Frontal cortex (tissue), 3 donors: ENCODE measurements at regions not wholly inside any gene's neighbourhood (a gene's known extent, or its start where the extent isn't known, plus 50 kb on each side); places are given as distances from the start of the nearest gene placed in this dataset.
"Not testable (repeated sequence)": the region's sequence is repeated elsewhere in the genome, so short reads cannot be mapped to it uniquely, and the experiment has no call there.

Experiments used
- DNase-seq, 2 donors: peaks; one replicate each; pipeline ENCODE4 v3.0.0; 2012; ENCODE audit warnings: low spot score in 2 of 2
- FAIRE-seq: peaks from 2 replicates; lab custom pipeline; 2012; peaks lifted over from hg19 to GRCh38; lab: Jason Lieb, UNC
- donor health status: control.
- donor health status: control.
- donor health status: control.

DNA sequence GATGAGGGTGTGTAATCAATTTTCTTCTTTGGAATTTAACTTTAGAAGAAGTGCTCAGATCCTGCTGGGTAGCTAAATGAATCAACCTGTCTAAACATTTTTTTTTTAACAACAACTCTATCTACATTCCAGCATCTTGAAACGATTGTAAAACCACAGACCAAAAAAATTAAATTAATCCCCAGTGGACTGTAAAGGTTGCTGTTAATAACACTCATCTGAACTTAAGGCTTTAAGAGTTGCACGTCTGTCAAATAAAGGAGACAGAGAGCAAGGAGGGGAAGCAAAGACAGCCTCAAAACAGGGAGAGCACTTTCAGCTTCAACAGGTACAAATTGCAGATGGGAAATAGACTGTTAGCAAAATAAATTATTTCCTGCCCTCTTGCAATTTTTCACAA, 548.5 kb downstream of the DTWD2 start:
- FAIRE-seq: no peak

DNA sequence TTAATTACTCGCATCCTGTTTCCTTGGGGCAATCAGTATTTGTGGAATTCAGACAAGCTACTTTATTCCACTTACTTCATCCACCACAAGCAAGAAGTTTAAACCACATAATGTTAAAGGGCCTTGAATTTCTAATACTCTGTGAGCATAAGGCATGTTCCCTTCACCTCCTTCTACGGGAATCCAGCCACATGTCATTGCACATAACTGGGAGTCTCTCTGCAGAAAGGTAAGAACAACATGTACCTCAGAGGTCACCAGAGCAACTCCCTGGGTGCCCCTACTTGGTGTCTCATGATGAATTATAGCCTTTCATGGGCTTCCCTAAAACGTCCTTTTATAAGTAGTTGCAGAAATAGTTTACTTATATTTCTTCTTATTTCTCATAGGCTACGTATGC, 553.2 kb downstream of the DTWD2 start:
- FAIRE-seq: no peak

More for the DNA sequence above, 548.5 kb downstream of the DTWD2 start:
- DNase-seq: no peak

DNA sequence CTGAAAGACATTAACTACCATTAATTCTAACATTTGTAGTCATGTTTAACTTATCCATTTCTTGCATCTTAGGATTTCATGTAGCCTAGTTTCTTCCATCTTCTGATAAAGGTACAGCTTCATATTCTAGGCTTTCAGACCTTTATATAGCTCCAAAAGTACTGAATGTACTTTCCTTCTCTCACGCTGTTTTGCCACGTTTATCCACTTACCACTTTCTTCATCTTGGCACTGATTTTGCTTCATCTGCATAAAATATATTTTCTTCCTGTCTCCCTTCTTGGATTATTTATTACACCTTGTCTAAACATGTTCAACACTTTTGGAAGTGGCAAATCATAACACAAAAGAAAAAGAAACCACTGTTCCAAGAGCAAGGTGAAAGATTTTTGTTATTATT, 553.8 kb downstream of the DTWD2 start:
- DNase-seq: no peak
- FAIRE-seq: no peak

More for the DNA sequence above, 553.2 kb downstream of the DTWD2 start:
- no peak for DNase-seq

DNA sequence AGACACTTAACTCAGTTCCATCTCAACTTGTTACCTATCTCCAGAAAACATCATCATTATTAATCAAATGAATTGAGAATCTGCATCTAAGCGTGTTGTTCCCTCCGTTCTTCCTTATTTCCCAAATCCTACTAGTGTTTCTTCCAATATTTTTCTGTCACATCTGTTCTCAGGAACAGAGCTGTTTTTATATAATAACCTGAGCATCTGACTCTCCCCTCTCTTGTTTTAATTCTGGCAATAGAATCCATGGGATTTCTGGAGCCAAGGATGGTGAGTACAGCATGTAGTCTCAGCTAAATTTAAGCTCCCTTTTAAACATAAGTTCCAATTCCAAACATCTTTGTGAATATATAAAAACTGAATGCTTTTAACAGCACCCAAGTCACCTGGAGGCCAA, 558.3 kb downstream of the DTWD2 start:
- FAIRE-seq (no peak), DNase-seq (no peak)

DNA sequence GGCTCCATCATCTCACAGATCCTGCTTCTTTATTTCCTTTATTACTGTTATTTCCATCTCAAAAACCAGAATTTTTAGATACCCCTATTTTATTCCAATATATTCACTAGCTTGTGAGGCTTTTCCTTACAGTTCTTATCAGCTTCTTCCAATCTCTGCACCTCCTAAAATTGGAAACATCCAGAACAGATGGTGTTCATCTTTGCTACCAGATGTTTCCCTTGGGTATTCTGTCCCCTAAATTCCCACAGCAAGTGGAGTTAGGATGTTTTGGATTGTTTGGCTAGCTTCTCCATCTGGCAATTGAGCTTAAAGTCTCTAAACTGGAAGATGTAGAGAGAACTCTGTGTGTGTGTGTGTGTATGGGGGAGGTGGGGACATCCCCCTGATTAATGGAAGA, 580.4 kb downstream of the DTWD2 start:
- no peak for DNase-seq
- no peak for FAIRE-seq

DNA sequence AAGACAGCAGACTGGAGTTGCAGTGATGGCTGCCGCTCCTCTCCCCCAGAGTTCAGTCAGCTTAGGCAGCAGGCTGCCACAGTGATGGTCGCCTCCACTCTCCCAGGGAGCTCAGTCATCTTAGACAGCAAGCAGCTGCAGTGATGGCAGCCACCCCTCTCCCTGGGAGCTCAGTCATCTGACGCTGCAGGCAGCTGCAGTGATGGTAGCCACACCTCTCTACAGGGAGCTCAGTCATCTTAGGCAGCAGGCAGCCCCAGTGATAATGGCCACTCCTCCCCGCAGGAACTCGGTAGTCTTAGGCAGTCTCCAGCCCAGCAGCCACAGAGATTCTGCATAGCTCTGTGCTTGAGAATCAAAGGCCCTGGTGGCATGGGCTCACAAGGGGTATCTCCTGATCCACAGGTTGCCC, 582.7 kb downstream of the DTWD2 start:
- DNase-seq (no peak), FAIRE-seq (no peak)

DNA sequence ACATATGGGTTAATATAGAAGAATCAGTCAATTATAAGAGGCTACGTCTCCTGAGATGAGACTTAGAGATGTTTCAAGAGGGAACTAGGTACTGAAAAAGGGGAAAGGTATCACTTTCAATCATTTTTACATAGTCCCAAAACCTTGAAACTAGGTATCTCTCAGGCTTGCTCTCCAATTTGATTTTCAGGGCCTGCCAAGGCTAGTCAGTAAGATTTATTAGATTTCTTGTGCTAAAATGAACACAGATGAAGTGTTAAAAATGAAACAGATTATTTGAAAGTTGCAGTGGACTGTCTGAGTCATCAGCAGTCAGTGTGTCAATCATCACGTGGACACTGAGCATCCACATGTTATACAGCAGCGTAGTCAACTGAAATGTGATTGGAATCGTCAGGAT, 591.1 kb downstream of the DTWD2 start:
- FAIRE-seq (no peak), DNase-seq (no peak)

DNA sequence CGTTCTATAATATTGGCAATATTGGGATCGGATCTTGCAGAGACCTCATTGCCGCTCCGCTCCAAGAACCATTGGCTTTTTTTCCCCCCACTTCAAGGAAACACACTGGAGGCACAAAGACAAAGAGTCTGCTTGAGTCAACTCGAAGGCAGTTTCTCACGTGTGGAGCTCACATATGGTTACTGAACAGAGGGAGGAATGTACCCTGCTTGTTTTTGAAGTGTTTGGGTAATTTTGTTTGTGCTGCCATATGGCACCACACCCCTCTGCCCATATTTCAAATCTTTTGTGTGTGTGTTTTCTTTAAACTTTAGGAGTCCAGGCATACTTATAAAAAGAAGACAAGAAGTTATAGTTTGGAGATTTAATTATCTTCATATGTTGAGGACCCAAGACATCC, 595.9 kb downstream of the DTWD2 start:
- FAIRE-seq: no peak
- DNase-seq: no peak

DNA sequence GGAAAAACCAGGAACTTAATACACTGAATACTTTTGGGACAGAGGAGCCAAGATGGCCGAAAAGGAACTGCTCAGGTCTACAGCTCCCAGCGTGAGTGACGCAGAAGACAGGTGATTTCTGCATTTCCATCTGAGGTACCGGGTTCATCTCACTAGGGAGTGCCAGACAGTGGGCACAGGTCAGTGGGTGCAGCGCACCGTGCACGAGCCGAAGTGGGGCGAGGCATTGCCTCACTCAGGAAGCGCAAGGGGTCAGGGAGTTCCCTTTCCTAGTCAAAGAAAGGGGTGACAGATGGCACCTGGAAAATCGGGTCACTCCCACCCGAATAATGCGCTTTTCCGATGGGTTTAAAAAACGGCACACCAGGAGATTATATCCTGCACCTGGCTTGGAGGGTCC, 605.4 kb downstream of the DTWD2 start:
- FAIRE-seq: not testable (repeated sequence)

DNA sequence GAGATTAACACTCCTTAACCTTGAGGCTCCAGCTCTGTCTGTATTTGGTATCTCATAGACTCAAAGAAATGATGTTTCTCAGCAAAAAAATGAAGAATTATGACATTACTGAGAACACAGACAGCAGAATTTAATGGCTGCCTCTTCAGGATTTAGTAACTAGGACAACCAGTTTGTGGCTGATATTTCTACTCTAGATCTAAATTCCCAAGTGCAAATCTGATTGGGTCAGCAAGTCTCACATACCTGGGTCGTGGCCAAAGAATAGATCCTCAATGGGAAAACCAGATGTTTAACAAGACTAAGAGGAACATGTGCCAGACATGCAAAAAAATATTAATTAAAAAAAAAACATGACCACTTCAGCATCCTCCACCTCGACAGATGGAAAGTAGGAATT, 608.9 kb downstream of the DTWD2 start:
- FAIRE-seq (no peak), DNase-seq (no peak)

More for the DNA sequence above, 605.4 kb downstream of the DTWD2 start:
- DNase-seq: not testable (repeated sequence)

DNA sequence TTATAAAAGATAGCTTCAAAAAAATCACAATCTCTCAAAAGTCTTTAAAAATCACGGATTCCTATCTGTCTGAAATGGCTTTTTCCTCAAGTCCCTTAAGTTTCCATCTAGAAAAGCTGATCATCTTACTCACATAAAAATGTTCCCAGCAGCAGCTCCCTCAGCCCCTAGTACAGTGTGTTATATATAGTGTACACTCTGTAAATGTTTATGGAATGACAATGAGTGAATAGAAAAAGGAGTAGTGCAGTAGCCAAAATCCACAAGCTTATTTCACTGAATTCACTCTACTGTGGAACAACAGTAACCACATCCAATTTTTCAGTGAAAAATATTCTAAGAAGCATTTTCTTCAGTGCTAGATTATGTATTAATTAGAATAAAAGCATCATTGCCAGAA, 609.4 kb downstream of the DTWD2 start:
- DNase-seq: no peak

DNA sequence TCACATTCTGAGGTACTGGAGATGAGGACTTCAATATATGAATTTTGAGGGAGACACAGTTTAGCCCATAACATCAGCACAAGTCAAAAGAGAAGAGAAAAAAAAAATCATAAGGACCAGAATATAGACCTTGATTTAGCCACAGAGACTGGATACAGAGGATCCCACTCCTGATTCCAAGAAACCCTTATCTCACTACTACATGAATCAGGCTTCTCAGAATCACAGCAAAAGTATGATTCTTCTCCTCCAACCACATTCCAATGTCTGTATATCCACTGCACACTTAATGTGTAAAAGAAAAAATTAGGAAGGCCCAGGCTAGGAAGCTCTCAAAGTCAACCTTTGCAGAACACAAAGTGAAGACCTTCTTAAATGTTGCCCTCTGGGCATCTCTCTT, 610.9 kb downstream of the DTWD2 start:
- FAIRE-seq (no peak), DNase-seq (no peak)

More for the DNA sequence above, 609.4 kb downstream of the DTWD2 start:
- no peak for FAIRE-seq

DNA sequence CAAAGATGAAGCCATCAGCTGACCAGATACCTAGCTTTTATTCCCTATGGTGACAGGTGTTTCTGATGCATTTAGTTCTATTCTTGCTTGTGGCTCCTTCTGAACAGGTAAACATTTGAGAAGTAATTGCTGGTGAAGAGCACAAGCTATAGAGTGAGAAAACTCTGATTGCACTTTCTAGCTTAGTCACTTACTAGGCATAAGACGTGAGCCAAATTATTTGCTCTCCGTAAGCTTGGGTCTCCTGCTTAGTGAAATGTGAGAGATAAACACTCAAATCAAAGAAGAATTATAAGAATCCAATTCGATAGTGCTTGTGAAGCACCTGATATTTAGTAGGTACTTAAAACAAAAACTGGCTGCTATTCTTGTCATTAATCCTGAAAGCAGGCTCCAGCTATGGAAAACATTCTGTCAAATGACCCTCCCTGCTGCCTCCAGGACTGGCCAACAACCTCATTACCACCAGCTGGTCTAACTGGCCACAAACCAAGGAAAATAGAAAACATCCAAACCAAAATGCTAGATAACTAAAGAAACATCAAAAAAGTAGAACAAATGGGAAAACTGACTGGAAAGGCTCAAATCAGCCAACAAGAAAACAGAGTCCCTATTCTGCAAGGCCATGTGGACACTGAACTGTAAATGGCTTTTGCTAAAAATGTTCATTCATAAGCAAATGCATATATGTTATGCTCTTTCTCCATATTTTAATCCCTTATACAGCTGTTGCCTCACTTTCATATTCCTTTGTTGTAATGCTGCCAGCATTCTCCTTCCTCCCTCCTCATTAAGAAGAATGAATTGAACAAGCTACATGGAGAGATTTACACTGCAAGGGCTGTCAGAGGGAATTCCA, 616.1 kb downstream of the DTWD2 start:
- FAIRE-seq (no peak), DNase-seq (no peak)

DNA sequence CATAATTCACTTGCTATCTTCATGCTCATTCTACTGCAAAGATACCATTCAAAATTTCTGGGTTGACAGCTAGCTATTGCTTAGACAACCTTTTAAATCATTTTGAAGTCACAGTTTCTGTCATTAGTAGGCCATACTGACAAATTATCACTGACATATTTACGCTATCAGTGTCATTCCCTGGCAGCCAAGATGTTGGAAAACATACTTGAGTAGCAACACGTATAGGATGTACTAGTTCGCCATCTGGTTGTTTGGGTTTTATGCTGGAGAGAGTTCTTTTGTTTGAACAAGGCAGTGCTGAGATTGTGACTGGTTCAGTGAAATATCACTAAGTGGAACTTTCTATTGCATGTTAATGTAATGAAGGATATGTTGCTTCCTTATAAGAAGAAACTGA, 621.9 kb downstream of the DTWD2 start:
- DNase-seq: no peak
- FAIRE-seq: no peak

DNA sequence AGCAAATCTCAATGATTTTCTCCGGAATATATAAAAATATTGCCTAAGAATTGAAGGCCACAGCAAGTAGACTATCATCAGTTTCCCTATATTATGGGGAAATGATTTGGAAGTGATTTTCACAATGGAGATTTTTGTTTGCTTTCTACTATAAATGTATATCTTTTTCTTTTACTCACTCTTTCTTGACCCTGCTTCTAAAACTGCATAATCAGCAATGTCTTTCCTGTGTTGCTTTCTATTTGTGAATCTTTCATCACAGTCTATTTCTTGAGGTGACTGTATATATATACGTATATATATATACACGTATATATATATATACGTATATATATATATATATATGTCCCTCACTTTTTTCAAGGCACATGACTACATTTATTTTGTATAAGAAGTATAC, 622.6 kb downstream of the DTWD2 start:
- DNase-seq: no peak
- FAIRE-seq: no peak

DNA sequence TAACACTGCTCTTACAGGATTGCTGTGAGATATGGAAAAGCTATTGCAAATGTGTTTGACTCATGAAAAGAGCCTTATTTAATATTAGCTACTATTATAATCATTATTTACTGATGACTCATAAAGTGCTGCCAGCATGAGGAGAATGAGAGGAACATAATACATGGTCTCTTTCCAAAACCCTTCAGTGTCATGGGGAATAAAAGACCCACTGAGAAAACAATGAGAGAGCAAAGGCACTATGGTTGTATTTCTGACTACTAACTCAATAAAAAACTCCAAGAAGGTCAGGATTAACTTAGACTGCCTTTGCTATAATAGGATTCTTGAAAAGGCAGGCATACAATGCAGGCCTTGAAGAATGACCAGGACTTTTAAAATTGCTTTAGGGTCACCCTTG, 633.5 kb downstream of the DTWD2 start:
- FAIRE-seq (no peak), DNase-seq (no peak)

DNA sequence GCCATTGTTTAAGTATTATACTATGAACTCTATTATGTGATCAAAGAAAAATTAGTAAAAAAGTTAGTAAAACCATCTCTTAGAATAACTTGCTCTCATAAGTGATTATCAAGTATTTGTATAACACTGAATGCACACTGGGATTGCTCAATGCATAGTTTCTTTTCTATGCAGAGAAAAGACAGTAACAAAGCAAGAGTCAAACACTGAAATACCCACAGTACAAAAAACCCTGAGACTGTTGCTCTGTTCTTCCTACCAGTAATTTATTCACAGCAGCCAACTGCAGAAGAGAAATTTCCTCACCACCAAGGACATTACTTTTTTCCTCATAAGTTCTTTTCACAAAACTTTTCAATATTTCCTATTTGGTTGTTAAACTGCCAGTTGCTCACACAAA, 634.4 kb downstream of the DTWD2 start:
- no peak for DNase-seq
- no peak for FAIRE-seq

DNA sequence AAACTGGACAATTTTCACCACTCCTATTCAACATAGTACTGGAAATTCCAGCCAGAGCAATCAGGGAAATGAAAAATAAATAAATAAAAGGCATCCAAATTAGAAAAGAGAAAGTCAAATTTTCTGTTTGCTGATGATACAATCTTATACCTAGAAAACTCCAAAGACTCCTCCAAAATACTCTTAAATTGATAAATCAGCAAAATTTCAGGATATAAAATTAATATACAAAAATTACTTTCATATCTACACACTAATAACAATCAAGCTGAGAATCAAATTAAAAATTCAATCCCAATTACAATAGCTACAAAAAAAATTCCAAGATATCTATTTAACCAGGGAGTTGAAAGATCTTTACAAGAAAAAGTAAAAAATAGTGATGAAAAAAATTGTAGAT, 651.9 kb downstream of the DTWD2 start:
- no peak for DNase-seq
- FAIRE-seq: peak; percentile 3

DNA sequence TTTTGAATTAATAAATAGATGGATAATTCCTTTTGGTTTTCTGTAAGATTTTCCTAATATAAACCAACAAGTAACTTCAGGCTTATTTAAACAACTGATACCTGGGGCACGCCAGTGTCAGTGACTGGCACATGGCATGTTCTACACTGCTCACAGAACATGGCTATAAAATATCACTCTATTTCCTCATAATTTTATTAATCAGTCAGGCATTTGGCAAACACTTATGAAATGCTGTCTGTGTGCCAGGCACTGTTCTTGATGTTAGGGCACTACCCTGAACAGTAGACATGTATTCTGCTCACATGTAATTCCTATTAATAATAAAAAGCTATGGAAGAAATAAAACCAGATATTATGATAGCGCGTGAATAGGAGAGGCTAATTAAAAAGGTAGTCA, 661.0 kb downstream of the DTWD2 start:
- DNase-seq: no peak
- FAIRE-seq: no peak

DNA sequence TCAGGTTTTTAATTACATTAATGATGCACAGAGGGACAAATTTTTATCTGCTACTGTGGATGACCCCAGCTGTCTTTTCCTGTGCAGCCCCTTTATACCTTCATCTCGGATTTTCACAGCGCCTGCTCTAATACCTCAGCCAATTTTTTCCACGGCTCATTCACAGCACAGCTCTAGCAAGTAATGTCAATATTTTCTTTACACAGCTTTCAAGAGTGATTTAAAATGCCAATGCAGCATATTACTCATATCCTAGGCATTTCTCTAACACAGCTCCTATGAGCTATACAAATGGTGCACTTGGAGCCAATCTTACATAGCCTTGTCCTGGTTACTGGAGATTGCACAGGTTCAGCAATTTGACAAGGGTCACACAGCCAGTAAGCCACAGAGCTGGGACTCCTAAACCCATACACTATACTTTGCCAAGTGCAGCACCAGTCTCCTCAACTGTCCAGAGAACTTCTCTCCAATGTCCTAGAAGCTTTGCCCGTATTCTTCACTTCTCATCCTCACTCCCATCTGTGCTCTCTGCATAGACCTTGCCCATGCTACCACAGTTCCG, 661.8 kb downstream of the DTWD2 start:
- FAIRE-seq (no peak), DNase-seq (no peak)

DNA sequence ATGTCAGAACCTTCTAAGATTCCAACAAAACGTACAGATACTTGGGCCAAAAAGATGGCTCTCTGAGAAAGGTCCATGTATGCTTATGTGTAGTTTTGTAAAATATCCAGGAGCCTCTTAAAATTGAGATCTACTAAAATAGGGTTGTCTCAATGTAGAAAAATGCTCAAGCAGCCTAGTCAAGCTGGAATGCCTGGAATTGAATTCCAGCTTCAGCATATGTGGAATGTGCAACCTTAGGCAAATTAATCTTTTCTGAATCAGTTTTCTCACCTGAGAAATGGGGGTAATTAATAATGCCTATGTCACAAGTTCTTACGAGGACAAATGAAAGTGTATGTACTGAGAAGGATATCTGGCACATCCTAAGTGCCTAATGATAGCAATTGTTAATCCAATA, 662.4 kb downstream of the DTWD2 start:
- FAIRE-seq (no peak), DNase-seq (no peak)

DNA sequence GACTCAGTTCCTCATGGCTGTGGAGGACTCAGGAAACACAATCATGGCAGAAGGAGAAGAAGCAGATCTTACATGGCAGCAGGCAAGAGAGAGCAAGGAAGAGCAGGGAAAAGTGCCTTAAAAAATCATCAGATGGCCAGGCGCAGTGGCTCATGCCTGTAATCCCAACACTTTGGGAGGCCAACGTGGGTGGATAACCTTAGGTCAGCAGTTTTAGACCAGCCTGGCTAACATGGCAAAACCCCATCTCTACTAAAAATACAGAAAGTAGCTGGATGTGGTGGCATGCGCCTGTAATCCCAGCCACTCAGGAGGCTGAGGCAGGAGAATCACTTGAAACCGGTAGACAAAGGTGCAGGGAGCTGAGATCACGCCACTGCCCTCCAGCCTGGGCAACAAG, 664.6 kb downstream of the DTWD2 start:
- FAIRE-seq: not testable (repeated sequence)

More for the DNA sequence above, 664.6 kb downstream of the DTWD2 start:
- not testable (repeated sequence) for DNase-seq
